ENCODE measurements at regions not wholly inside any gene's neighbourhood (a gene's known extent, or its start where the extent isn't known, plus 50 kb on each side); places are given as distances from the start of the nearest gene placed in this dataset.

- TF ChIP-seq CTCF (IDR thresholded peaks at IDR 0.05; ENCODE audit: control extremely low read depth in 1 of 3, insufficient read depth in 1 of 3, low read depth in 1 of 3, low read length in 3 of 3) (no peak), EZH2 (IDR thresholded peaks at IDR 0.05; ENCODE audit: low read depth, low read length, severe bottlenecking) (no peak), POLR2A (IDR thresholded peaks at IDR 0.05; ENCODE audit: control extremely low read depth in 1 of 2, low read depth in 2 of 2, low read length in 2 of 2) (no peak), SP1 (IDR thresholded peaks at IDR 0.05; ENCODE audit: low read depth, low read length) (no peak), RAD21 (IDR thresholded peaks at IDR 0.05 in 1 of 2, conservative IDR thresholded peaks at IDR 0.05 in 1 of 2; ENCODE audit: low read depth in 2 of 2, low read length in 2 of 2) (no peak), TAF1 (IDR thresholded peaks at IDR 0.05; ENCODE audit: low read depth, low read length) (no peak), ATF3 (IDR thresholded peaks at IDR 0.05; ENCODE audit: insufficient read depth, low read depth, low read length) (no peak)
These were observed 328.1 kb upstream of the TBL1XR1 start for GRCh38 chr3:177525414-177525813.
